CD4-positive, CD25-positive, alpha-beta regulatory T cell (primary cell): ENCODE measurements at regions not wholly inside any gene's neighbourhood (a gene's known extent, or its start where the extent isn't known, plus 50 kb on each side); places are given as distances from the start of the nearest gene placed in this dataset.

ENCODE experiments used
- ATAC-seq, 2 donors: fragments of 150-1000 bp; cut with Tn5 transposase; one replicate each; pipeline ENCODE4 v1.10.0; 2021; ENCODE audit warnings: low read depth in 2 of 2, moderate number of reproducible peaks in 2 of 2, moderate library complexity in 1 of 2
- DNase-seq, 3 donors: peaks; one replicate each; pipeline versions ENCODE4 v3.0.0 to v3.0.0-alpha.2; 2012 to 2022; ENCODE audit warnings: mixed read lengths in 1 of 3
- H3K27ac ChIP-seq: one replicate; pipeline ENCODE4 v1.7.0; 2013; ENCODE audit warnings: mild to moderate bottlenecking, low read length; ENCODE audit not compliant: insufficient read depth, poor library complexity, severe bottlenecking
- H3K27me3 ChIP-seq: one replicate; pipeline ENCODE4 v1.7.0; 2013; ENCODE audit warnings: low read length; ENCODE audit not compliant: control insufficient read depth, insufficient read depth
- H3K36me3 ChIP-seq: one replicate; pipeline ENCODE4 v1.7.0; 2013; ENCODE audit warnings: mild to moderate bottlenecking, low read length, moderate library complexity; ENCODE audit not compliant: control insufficient read depth, insufficient read depth
- H3K4me1 ChIP-seq: 2 replicates; pipeline ENCODE4 v1.7.0; 2013; ENCODE audit warnings: mild to moderate bottlenecking, low read length; ENCODE audit not compliant: insufficient read depth, control insufficient read depth, poor library complexity, severe bottlenecking
- H3K4me3 ChIP-seq: one replicate; pipeline ENCODE4 v1.7.0; 2013; ENCODE audit warnings: low read depth, mild to moderate bottlenecking, low read length, moderate library complexity
- H3K9me3 ChIP-seq, 2 experiments: 1 replicate in 1 of 2; 2 replicates in 1 of 2; pipeline ENCODE4 v1.7.0; 2013; ENCODE audit warnings: low read length in 2 of 2, mild to moderate bottlenecking in 1 of 2, moderate library complexity in 1 of 2; ENCODE audit not compliant: control insufficient read depth in 2 of 2
- H3K27ac Mint-ChIP-seq, 3 donors: one replicate each; pipeline ENCODE4 v1.8.0; 2020 to 2022; ENCODE audit warnings: mild to moderate bottlenecking in 3 of 3, mixed read lengths in 3 of 3, moderate library complexity in 2 of 3
- H3K27me3 Mint-ChIP-seq: one replicate; pipeline ENCODE4 v1.8.0; 2022; ENCODE audit warnings: mild to moderate bottlenecking, mixed read lengths
- H3K36me3 Mint-ChIP-seq: one replicate; pipeline ENCODE4 v1.8.0; 2020; ENCODE audit warnings: mixed read lengths
- H3K4me1 Mint-ChIP-seq, 4 donors: one replicate each; pipeline ENCODE4 v1.8.0; 2020 to 2022; ENCODE audit warnings: mixed read lengths in 4 of 4, mild to moderate bottlenecking in 1 of 4
- H3K4me3 Mint-ChIP-seq, 4 donors: one replicate each; pipeline ENCODE4 v1.8.0; 2020 to 2022; ENCODE audit warnings: mild to moderate bottlenecking in 4 of 4, mixed read lengths in 4 of 4, moderate library complexity in 3 of 4
- H3K9me3 Mint-ChIP-seq, 7 donors: one replicate each; pipeline ENCODE4 v1.8.0; 2020 to 2022; ENCODE audit warnings: mixed read lengths in 7 of 7, mild to moderate bottlenecking in 3 of 7, moderate library complexity in 2 of 7

DNA sequence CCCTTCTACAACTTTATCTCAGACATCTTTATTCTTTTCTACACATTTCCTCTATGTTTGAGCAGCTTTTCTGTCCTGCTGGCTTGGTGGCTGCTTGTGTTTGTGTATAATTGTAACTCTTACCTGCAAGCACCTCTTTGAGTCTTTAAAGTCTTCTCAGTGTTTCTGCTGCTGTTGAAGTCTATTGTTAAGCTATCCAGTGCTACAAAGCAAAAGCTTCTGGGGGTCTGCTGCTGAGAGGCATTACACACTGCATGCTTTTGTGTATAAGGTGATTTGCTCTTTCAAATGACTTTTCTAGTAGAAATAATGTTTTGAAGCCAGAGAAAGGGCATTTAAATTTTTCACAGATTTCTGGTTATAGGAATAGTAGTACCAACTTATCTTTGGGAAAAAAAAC is 241.8 kb downstream of the DTHD1 start:
- no peak overlapping the region for H3K27ac Mint-ChIP-seq
- H3K27me3 ChIP-seq = no peaks in the 10 kb centered on the region
- no peak for ATAC-seq
- no peak overlapping the region for H3K4me3 Mint-ChIP-seq
- H3K9me3 Mint-ChIP-seq = peaks cover 0 to 16% (median 3%) of the 10 kb centered on the region in 7 donors
- H3K4me1 Mint-ChIP-seq = no peaks in the 10 kb centered on the region
- H3K4me3 ChIP-seq = no peak overlapping the region
- peaks cover 2 to 6% of the 10 kb centered on the region in 2 experiments for H3K9me3 ChIP-seq
- H3K36me3 ChIP-seq = no peaks in the 10 kb centered on the region
- DNase-seq = no peak
- H3K4me1 ChIP-seq = no peaks in the 10 kb centered on the region
- no peaks in the 10 kb centered on the region for H3K36me3 Mint-ChIP-seq
- no peaks in the 10 kb centered on the region for H3K27me3 Mint-ChIP-seq
- no peak overlapping the region for H3K27ac ChIP-seq

GRCh38 chr4:36532670-36533379 is 251.4 kb downstream of the DTHD1 start:
- Histone ChIP-seq H3K4me3 (no peak overlapping the region), H3K4me1 (no peaks in the 10 kb centered on the region), H3K36me3 (no peaks in the 10 kb centered on the region), H3K27ac (no peak overlapping the region), H3K9me3 (peaks cover 4 to 17% of the 10 kb centered on the region in 2 experiments), H3K27me3 (no peaks in the 10 kb centered on the region)
- no peaks in the 10 kb centered on the region for H3K27me3 Mint-ChIP-seq
- no peaks in the 10 kb centered on the region for H3K4me1 Mint-ChIP-seq
- no peak for DNase-seq
- H3K9me3 Mint-ChIP-seq = peaks cover 0 to 14% (median 10%) of the 10 kb centered on the region in 7 donors
- H3K4me3 Mint-ChIP-seq = no peak overlapping the region
- H3K27ac Mint-ChIP-seq = no peak overlapping the region
- ATAC-seq = no peak
- H3K36me3 Mint-ChIP-seq = no peaks in the 10 kb centered on the region

- peaks cover 0 to 6% (median 3%) of the 10 kb centered on the region in 7 donors for H3K9me3 Mint-ChIP-seq
- H3K9me3 ChIP-seq = peaks cover 0 to 7% of the 10 kb centered on the region in 2 experiments
- DNase-seq (no peak), ATAC-seq (no peak)
- no peaks in the 10 kb centered on the region for H3K4me1 ChIP-seq
- H3K36me3 ChIP-seq = no peaks in the 10 kb centered on the region
- no peak overlapping the region for H3K4me3 ChIP-seq
- no peaks in the 10 kb centered on the region for H3K27me3 ChIP-seq
- H3K27ac ChIP-seq = no peak overlapping the region
- no peaks in the 10 kb centered on the region for H3K4me1 Mint-ChIP-seq
- no peaks in the 10 kb centered on the region for H3K36me3 Mint-ChIP-seq
- no peak overlapping the region for H3K4me3 Mint-ChIP-seq
- H3K27me3 Mint-ChIP-seq = no peaks in the 10 kb centered on the region
- no peak overlapping the region for H3K27ac Mint-ChIP-seq
Measured at GRCh38 chr4:36533944-36534343, 252.5 kb downstream of the DTHD1 start.

DNA sequence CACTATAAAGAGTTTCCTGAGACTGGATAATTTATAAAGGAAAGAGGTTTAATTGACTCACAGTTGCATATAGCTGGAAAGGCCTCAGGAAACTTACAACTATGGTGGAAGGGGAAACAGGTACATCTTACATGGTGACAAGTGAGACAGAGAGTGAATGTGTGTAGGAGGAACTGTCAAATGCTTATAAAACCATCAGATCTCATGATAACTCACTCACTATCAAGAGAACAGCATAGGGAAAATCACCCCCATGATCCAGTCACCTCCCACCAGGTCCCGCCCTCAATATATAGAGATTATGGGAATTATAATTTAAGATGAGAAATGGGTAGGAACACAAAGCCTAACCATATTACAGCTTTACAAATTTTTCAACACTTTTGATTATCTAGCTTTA is 266.0 kb downstream of the DTHD1 start:
- Histone ChIP-seq H3K9me3 (no peaks in the 10 kb centered on the region), H3K4me3 (no peak overlapping the region), H3K36me3 (no peaks in the 10 kb centered on the region), H3K4me1 (no peaks in the 10 kb centered on the region), H3K27me3 (no peaks in the 10 kb centered on the region), H3K27ac (no peak overlapping the region)
- no peaks in the 10 kb centered on the region for H3K36me3 Mint-ChIP-seq
- H3K27me3 Mint-ChIP-seq = peaks cover 4% of the 10 kb centered on the region
- H3K27ac Mint-ChIP-seq = no peak overlapping the region
- DNase-seq (no peak), ATAC-seq (no peak)
- H3K4me1 Mint-ChIP-seq = no peaks in the 10 kb centered on the region
- no peak overlapping the region for H3K4me3 Mint-ChIP-seq
- no peaks in the 10 kb centered on the region for H3K9me3 Mint-ChIP-seq

DNA sequence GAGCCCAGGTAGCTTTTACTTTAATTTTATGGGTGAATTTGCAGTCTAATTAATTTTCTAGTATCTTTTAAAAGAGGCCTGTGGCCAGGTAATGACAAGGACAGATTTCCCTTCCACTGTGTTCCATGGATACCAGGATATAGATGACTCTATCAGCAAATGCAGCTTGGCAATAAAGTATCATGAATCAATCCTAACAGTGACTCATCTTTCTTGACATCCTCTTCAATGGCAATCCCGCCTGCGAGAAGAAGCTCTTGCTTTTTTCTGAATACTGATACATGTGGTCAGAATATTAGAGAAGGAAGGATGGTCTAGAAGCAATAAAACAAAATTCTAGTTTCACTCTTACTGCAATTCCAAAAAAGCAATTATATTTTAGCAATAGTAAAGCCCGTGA is 267.8 kb downstream of the DTHD1 start:
- H3K36me3 Mint-ChIP-seq = no peaks in the 10 kb centered on the region
- H3K4me3 ChIP-seq = no peak overlapping the region
- H3K27me3 ChIP-seq = no peaks in the 10 kb centered on the region
- DNase-seq = no peak
- no peak overlapping the region for H3K27ac ChIP-seq
- H3K9me3 ChIP-seq = no peaks in the 10 kb centered on the region
- no peak overlapping the region for H3K27ac Mint-ChIP-seq
- no peak overlapping the region for H3K4me3 Mint-ChIP-seq
- no peaks in the 10 kb centered on the region for H3K4me1 ChIP-seq
- no peak for ATAC-seq
- no peaks in the 10 kb centered on the region for H3K4me1 Mint-ChIP-seq
- H3K9me3 Mint-ChIP-seq = no peaks in the 10 kb centered on the region
- H3K36me3 ChIP-seq = no peaks in the 10 kb centered on the region
- H3K27me3 Mint-ChIP-seq = peaks cover 4% of the 10 kb centered on the region

DNA sequence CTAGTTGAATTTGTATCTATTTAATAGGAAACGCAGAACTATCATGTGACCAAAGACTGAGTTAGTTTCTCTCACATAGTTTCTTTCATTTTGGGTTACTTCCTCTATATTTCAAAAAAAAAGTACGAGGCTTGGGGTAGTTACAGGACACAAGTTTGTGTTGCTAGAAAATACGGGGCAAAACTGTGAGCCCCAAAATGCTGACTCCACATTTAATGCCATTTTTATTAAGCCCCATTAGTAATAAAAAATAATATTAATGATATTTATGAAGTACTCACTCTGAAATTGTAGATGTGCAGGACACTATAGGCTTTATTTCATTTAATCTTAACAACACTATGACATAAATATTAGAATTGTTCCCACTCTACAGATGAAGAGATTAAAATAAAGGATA is 268.6 kb downstream of the DTHD1 start:
- no peaks in the 10 kb centered on the region for H3K4me1 ChIP-seq
- Mint-ChIP-seq H3K4me3 (no peak overlapping the region), H3K4me1 (no peaks in the 10 kb centered on the region), H3K9me3 (no peaks in the 10 kb centered on the region), H3K27me3 (peaks cover 4% of the 10 kb centered on the region), H3K27ac (no peak overlapping the region), H3K36me3 (no peaks in the 10 kb centered on the region)
- DNase-seq = no peak
- ATAC-seq = no peak
- H3K27ac ChIP-seq = no peak overlapping the region
- H3K27me3 ChIP-seq = no peaks in the 10 kb centered on the region
- no peak overlapping the region for H3K4me3 ChIP-seq
- no peaks in the 10 kb centered on the region for H3K36me3 ChIP-seq
- H3K9me3 ChIP-seq = no peaks in the 10 kb centered on the region

DNA sequence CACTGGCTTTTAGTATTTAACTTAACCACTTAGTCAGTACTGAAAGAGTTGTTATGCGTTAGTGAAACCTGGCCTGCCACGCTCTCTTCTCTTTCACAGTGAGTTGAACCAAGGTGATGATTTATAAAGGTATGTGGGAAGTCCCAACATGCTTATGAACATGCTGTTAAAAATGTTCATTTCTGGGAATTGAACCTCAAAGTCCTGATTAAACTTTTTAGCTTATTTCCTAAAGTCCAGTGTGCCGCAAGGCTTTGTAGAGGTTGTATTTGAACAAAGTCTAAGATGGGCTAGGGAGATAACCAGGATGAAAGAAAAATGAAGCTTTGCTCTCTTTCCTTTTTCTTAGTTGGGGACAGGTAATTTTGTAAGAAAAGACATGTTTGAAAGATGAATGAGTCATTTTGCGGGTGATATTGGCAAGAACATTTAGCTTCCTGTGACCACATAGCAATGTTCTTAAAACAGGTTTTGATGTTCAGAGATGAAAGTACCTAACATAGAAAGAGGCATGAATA is 270.3 kb downstream of the DTHD1 start:
- Mint-ChIP-seq H3K9me3 (no peaks in the 10 kb centered on the region), H3K4me3 (no peak overlapping the region), H3K27ac (no peak overlapping the region), H3K4me1 (no peaks in the 10 kb centered on the region), H3K27me3 (peaks cover 4% of the 10 kb centered on the region), H3K36me3 (no peaks in the 10 kb centered on the region)
- DNase-seq (peak in 1 of 3 donors; percentile 7), ATAC-seq (no peak)
- no peak overlapping the region for H3K4me3 ChIP-seq
- no peak overlapping the region for H3K27ac ChIP-seq
- H3K9me3 ChIP-seq = no peaks in the 10 kb centered on the region
- H3K27me3 ChIP-seq = no peaks in the 10 kb centered on the region
- H3K36me3 ChIP-seq = no peaks in the 10 kb centered on the region
- no peaks in the 10 kb centered on the region for H3K4me1 ChIP-seq

GRCh38 chr4:36553029-36553428 is 271.6 kb downstream of the DTHD1 start:
- H3K36me3 ChIP-seq = no peaks in the 10 kb centered on the region
- no peak overlapping the region for H3K4me3 ChIP-seq
- DNase-seq (no peak), ATAC-seq (no peak)
- Mint-ChIP-seq H3K9me3 (no peaks in the 10 kb centered on the region), H3K4me3 (no peak overlapping the region), H3K27ac (peak overlapping the region in 1 of 3 donors; percentile 54), H3K27me3 (peaks cover 4% of the 10 kb centered on the region), H3K36me3 (no peaks in the 10 kb centered on the region), H3K4me1 (no peaks in the 10 kb centered on the region)
- no peaks in the 10 kb centered on the region for H3K4me1 ChIP-seq
- no peak overlapping the region for H3K27ac ChIP-seq
- no peaks in the 10 kb centered on the region for H3K9me3 ChIP-seq
- H3K27me3 ChIP-seq = no peaks in the 10 kb centered on the region
